IMR-90 (cell line): ENCODE measurements at regions not wholly inside any gene's neighbourhood (a gene's known extent, or its start where the extent isn't known, plus 50 kb on each side); places are given as distances from the start of the nearest gene placed in this dataset.
A peak's percentile ranks its signal among the peaks of the same experiment; 100 is the strongest.

Experiments
- CTCF ChIP-seq: conservative IDR thresholded peaks from 2 replicates; pipeline ENCODE4 v1.5.1; 2012; ENCODE audit warnings: mild to moderate bottlenecking, low read depth, low read length, improper control_type of control experiment
- POLR2A ChIP-seq: IDR thresholded peaks from 2 replicates; pipeline ENCODE4 v1.6.1; 2012; ENCODE audit warnings: mild to moderate bottlenecking, low read depth, low read length
- RAD21 ChIP-seq: IDR thresholded peaks from 2 replicates; pipeline ENCODE4 v1.6.1; 2012; ENCODE audit warnings: low read length, improper control_type of control experiment

- peak; percentile 47 for TF ChIP-seq CTCF
- TF ChIP-seq RAD21, result peak; percentile 58
- no peak for TF ChIP-seq POLR2A
Observed at GRCh38 chr16:49921791-49922456, 66.0 kb upstream of the ZNF423 start.
